COLO668 (cell line): ENCODE measurements at regions not wholly inside any gene's neighbourhood (a gene's known extent, or its start where the extent isn't known, plus 50 kb on each side); places are given as distances from the start of the nearest gene placed in this dataset.
A peak's percentile ranks its signal among the peaks of the same experiment; 100 is the strongest.

Experiments used
- DNase-seq: peaks from one replicate; lab custom pipeline; 2025; ENCODE audit not compliant: unreplicated experiment; lab: John Stamatoyannopoulos, UW

DNA sequence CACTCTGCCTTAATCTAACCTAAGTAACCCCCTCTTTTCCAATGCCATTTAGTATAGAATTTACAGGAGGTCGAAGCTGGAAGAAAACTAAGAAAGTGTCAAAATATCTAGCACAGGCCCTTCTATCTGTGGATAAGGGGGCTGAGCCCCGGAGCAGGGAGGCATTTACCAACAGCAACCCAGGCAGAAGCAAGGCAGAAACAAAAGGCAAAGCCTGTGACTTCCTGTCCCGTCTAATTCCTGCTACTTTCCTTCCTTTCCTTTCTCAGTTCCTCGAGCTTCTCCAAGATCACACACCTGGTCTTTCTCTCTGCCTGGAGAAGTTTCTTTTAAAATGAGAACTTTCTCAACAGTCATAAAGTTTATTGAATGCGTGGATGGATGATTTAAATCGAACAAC lies 146.0 kb downstream of the FOXA2 start:
- DNase-seq: no peak

DNA sequence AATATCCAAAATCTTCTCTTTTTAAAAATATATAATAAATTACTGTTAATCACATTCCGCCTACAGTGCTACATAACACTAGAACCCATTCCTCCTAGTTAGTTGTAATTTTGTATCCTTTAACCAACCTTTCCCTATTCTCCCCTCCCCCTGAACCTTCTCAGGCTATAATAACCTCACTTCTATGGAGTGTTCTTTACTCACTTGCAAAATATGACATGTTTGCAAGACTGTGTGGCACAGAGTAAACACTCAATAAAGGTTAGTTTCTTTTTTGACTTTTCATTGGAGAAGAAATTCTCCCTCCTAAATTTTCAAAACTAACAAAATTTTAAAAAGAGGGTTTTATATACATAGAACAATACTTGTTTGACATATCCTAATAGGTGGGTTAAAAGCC lies 147.0 kb downstream of the FOXA2 start:
- DNase-seq: no peak

DNA sequence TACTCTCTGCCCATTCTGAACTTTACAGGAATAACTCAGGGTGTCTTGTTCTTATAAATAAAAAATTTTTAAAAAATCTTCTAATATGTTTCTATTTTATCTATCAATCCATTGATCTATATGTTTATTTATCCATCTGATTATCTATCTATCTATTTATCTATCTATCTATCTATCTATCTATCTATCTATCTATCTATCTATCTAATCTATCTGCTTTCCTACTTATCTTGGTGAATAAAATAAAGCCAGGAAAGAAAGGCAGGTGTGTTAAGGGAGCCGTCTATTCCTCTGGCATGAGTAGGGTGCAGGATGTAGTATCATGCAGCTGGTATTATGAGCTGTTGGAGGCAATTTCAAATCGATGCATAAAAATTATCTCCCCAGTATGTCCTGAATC lies 153.0 kb downstream of the FOXA2 start:
- DNase-seq: no peak

DNA sequence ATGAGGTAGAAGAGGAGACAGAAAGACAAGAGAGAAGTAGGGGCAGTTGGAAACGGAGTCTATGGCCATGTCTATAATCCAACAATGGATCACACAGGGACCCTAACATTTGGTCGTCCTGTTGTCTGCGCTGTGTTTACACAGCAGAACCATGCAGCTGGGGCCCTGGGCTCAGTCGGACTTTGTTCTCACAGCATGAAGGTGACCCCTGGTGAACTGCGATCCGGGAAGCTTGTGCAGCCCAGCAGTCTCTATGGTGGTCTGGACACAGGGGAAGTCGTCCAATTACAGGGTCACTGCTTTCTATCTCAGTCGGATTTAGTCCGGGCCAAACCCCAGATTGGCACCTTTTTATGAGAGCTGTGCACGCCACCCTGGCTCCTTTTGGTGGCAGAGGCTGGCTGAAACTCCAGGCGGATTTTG lies 153.6 kb downstream of the FOXA2 start:
- peak; percentile 42 for DNase-seq

DNA sequence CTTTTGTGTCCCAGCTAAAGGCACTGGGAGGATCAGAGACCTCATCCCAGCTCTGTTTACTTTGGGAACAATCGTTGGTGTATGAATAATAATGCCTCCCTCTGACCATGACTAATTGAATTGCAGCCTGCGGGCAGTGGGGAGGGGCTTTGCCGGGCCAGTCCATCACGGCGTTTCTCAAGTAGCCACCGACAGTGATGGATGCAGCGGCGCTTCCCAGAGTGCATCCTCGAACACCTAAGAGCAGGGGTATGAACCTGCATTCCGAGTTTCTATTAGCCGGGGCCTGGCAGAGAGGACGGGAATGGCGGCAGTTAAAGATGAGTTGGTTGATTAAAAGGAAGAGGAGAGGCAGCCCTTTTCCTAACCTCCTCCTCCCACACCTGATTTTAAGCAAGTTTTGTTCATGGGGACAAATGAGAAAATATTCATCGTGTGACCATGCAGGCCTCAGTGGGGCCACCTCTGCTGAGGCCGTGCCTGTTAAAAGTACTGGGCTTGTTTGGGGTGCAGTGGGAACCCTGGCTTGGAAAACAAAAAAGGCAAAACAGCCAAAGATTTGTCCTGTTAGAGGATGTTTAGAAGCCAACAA lies 154.1 kb downstream of the FOXA2 start:
- peak; percentile 82 for DNase-seq

DNA sequence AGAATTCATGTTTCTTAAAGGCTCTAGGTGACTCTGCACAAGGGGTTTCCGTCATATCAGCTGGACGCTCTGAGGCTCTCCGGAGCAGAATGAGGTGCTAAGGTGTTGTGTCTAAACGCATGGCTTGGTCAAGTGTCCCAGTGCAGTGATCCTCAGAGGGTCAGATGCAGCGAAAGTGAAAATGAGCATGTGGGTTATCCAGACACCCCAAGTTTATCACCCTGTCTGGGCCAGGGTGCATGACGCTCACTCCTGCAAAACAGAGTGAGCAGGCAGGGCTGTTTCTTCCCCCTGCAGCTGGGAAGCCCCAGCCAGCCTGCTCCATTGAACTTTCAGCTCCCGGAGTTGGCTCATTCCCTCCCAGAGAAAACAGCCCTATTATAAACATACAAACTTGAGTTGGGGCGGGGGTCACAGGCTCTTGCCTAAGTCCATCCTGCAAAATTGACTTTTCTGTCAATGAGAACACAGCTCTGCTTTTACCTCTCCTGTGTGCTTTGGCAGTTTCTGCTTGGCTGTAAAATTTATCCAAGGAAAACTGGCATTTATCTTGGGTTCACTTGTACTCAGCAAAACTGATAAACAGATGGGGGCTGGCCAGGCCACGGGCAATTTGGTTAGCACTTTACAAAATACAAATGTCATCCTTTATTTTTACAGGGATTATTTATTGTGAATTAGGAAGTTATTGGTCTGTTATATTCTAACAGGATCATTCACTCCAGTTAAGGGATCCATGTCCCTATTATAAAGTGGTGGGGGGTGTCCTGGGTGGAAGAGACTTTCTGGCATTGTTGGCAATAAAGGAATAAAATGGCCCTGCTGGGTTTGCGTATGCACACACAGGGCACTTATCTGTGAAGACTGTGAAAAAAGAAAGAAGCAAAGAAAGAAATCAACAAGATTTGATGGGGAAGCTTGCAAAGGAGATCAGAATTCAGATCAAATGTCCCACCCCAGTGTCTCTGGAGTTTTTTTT lies 154.9 kb downstream of the FOXA2 start:
- no peak for DNase-seq

DNA sequence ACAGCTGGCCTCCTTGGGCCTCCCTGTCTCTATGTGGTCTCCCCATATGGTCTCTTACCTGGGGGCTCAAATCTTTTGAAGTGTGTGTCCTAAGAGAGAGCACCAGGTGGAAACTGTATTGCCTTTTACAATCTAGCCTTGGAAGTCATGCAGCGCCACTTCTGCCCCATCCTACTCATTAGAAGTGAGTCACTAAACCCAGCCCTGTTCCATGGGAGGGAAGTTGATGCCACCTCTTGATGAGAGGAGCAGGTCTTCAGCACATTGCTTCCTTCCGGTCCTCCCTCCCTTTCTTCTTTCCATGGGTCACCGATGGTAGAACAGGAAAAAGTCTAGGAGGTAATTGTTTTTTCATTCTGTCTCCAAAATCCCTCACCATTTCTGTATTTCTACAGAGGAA lies 156.3 kb downstream of the FOXA2 start:
- DNase-seq: no peak

DNA sequence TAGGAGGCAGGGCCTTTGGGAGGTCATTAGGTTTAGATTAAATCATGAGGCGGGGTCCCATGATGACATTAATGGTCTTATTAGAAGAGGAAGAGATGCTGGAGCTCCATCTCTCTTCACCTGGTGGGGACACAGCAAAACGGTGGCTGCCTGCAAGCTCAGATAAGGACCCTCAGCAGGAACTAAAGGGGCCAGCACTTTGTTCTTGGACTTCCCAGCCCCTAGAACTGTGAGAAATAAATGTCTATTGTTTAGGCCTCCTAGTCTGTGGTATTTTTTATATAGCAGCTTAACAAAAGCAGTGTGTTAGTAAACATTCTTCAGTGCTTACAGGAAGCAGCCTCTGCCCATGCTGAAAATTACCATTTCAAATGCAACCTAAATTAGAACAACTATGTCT lies 157.6 kb downstream of the FOXA2 start:
- DNase-seq: no peak

DNA sequence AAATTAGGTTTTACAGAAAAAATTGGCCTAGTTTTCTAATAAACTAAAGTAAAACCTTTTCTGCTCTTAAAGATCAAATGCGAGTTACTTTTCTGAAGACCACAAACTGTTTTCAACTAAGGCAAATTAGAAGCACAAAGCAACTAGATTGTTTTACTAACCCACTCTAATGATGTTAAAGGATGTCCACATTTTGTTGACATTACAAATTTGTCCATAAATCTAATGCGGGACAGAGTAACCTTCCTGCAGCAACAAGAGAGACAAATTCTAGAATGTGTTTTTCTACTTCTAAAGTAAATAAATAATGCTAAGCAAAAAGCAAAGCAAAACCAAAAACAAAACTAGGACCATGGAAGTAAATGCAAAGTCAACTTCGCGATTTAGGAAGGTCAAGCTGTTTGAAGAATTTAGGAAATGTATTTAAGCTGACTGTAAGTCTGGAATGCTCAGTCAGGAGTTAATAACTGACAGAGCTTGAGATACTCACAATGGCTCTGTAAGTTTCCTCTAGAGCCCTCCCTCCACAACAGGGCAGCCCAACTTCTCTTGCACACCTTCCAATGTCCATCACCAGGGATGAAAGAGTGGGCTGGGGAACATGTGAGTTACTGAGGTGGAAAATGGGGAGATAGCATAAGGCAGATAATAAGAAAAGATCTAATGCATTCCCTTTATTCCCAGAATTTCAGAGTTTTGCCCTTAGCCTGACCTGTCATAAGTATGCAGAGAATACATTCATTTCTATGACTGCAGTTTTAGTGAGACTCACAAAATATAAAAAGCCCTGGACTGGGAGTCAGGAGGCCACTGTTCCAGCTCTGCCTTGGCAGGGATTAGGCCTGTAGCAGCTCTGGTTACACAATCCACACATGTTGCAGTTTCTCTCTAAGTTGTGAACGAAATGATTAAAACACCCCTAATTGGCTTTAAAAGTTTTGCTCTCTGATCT lies 158.8 kb downstream of the FOXA2 start:
- DNase-seq: no peak

DNA sequence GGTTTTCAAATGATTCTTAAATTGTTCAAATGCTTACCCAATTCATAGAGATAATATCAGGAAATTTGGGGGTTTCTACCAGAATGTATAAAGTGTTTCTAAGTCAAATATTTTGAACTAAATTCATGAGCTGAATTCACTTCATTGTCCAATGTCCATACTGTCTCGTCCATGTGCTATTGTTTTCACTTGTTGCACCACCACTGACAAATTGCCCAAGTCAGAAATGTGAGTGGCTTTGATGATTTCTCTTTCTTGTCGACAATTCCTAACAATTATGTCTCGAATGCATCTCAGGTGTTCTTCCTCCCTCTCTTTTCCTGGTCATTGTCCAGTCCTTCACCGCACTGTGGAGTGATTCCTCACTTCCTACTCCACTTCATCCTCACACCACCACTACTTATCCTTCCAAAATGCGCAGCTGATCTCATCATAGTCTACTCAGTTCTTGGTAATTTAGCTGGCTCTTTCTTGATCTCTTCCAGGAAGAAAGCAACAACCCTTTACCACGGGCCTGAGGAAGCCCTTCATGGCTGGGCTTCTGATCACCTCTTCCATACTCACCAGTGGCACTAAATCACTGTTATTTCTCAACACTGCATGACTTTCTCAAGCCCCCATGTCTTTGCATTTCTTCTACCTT lies 161.1 kb downstream of the FOXA2 start:
- no peak for DNase-seq

DNA sequence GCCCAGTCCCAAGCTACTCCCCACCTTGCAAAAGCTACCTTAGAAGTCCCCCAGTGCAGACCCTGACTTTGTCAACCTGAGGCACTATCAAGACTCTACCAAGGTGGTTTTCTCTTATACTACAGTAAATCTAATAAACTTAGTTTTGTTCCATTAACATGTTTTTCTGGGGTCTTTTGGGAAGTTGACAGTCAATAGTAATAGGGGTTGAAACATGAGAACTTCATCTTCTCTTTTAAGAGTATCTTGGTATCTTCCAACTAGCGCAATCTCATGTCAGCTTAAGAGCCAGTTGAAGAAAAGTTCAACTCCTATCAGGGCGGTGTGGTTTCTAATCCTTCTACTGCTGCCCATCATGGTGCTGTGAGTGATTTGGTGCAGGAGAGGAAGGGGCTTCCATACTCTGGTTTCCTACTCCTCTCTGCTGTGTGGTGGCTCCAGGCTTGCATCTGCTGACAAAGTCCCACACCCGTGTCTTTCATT lies 164.2 kb downstream of the FOXA2 start:
- no peak for DNase-seq

DNA sequence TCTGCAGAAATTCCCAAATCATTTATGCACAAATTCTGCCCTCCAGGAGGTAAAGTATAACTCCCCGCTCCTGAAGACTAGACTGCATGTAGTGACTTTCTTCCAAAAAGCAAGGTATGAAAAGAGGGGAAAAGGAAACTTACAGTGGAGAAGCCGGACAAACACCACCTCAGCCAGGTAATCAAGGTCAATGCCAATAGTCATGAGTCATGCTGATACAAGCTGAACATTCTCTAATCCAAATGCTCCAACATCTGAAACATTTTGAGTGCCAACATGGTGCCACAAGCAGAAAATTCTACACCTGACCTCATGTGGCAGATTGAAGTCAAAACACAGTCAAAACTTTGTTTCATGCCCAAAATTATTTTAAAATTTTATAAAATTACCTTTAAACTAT lies 165.6 kb downstream of the FOXA2 start:
- DNase-seq: no peak

DNA sequence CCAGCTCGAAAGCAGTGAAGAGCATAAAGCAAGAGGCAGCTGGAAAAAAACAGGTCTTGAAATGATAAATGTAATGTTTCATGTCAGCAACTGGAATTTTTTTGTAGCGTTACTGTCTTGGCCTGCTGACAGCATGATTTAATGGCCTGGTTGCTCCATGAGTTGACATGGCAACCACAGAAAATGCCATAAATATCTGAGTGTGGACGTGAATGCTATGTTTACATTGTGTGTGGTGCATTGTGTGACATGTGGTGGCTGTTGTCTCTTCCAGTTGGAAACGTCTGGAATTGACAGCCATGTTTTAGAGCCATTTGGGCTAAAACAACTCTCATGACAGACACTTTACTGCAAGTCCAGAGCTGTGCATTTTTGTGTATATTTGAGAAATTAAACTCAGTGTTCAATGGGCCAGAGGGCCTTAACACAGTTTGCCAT lies 170.0 kb downstream of the FOXA2 start:
- no peak for DNase-seq

DNA sequence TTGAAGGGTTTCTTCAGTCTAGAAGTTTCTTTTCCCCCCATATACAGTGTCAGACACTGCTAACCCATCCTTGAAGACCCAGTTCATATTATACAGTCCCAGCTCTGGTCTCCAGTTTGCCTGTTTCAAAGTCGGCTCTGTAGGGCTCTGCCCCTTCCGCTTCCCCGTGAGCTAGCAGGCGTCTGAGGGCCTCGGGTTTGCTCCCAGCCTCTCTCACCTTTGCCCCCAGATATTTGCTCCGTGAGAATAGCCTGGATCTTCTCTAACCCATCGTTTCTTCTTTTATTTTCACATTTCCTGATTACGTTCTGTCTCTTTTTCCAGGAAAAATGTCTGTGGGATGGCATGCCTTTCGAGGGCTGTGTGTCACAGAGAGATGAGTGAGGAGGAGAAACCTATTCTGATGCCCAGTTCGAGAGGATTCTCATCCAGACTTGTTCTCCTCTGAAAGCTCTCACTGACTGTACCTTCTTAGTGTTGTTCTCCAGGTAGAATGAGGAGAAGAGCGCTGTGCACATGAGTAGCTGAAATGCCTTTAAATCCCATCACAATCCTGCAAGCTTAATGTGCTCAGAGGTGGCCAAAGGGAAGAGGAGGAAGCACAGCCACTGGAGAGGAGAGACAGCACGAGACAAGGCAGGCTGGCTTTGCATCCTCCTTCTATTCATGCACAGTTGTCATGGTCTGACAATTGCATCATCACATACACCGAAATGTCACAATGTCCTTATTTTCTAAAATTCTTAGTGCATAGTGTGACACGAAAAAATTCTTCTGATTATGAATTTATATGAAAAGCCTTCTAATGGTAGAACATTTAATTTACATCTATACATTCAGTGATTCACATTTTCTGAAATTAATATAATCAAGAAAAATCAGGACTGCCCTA lies 171.1 kb downstream of the FOXA2 start:
- DNase-seq: no peak

DNA sequence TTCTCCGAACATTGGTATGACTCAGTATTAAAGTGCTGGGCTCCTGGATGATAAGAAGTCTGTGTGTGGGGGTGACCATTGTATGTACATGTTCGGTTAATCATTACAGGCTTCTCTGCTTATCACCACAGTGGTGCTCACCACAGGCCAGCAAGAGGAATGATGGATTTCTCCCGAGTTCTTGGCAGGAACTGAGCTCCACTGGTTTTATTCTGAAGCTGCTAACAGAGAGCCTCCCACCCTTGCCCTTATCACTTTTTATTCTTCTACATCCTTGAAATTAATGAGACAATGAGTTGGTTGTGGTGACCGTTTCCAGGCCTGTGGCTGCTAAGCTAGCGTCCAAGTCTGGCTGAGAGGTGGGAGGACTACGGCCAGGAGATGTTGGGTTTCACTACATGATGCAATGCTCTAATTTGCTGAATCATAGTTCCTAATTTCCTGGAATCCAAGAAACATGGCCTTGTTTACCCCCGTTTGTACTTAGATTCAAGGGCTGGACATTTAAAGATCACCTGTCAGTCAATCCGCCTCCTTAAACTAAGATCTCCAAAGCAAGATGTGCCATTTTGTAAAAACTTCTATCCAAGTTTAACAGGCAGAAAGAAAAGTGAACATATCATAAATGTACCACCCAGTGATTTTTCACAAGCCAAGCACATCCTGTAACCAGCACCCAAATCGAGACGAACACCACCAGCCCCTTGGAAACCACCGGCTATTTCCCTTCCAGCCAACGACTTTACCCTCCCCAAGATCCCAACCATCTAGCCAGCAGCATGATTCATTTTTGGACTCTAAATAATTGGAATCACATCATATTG lies 172.5 kb downstream of the FOXA2 start:
- no peak for DNase-seq

DNA sequence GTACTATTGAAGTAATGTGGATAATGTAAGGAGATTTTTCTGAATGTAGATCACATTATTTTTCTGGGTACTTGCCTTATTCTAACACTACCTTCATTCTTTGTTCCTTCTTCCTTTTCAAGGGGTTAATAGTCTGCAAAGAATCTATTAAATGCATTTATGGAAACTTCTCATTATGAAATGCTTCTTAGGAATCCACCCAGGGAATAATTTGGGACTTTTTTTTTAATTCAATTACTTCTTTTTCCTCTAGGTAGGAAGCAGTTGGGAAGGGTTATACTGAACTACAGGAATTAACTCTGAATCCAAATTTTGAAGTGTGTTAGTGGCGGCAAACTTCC lies 173.1 kb downstream of the FOXA2 start:
- DNase-seq: no peak

DNA sequence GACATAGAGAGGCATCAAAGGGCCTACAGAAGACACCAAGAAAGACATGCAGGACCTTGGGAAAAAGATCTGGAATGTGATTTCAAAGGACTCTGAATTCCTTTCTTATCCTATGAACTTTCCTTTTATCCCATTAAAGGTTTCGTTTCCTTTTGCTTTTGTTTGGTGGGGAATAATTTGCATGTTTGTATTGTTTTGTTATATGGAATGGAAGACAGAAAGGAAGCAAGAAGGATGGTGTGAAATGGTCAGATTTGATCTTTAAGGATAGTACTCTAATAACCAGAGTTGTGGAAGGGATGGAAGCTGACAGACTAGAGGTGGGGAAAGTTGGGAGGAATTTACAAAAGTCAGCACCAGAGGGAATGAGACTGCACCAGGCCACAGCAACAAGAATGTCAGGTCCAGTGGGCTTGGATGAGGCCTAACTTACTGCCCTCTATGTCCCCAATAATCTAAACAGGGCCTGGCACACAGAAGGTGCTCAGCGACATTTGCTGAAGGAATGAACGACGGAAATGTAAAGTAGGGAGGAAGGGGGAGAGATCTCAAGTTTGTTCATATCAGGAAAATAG lies 173.7 kb downstream of the FOXA2 start:
- DNase-seq: no peak

DNA sequence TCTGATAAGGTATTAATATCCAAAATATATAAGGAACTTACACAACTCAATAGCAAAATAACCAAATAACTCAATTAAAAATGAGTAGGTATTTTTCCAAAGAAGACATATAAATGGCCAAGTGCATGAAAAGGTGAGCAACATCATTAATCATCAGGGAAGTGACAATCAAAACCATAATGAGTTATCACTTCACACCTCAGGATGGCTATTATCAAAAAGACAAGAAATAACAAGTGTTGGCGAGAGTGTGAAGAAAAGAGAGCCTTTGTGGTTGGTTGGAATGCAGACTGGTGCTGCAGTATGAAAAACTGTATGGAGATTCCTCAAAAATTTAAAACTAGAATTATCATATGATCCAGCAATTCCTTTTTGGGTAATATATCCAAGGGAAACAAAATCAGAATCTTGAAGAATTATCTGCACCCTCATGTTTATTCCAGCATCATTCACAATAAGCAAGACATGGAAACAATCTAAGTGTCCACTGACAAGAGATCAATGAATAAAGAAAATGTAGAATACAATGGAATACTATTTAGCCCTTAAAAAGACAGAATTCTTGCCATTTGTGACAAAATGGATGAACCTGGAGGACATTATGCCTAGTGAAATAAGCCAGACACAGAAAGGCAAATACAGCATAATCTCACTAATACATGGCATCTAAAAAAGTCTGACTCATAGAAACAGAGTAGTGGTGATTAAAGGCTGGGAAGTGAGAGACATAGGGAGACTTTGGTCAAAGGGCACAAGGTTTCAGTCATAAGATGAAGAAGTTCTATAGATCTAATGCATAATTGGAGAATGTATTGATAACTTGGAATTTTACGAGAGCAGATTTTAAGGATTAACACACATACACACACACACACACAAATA lies 175.6 kb downstream of the FOXA2 start:
- no peak for DNase-seq
